B cell (primary cell): ENCODE measurements at regions not wholly inside any gene's neighbourhood (a gene's known extent, or its start where the extent isn't known, plus 50 kb on each side); places are given as distances from the start of the nearest gene placed in this dataset.

Experiments used
- EZH2 ChIP-seq: IDR thresholded peaks from 2 replicates; pipeline ENCODE4 v1.6.1; 2012; ENCODE audit warnings: borderline replicate concordance, low read depth, mild to moderate bottlenecking, moderate library complexity, low read length; ENCODE audit not compliant: insufficient read depth, poor library complexity, severe bottlenecking
- TF ChIP-seq, protein P1 (sequence below): fragments of 200-600 bp; IDR thresholded peaks from one replicate; pipeline ENCODE4 v1.8.0; 2022; ENCODE audit warnings: antibody characterized with exemption, mild to moderate bottlenecking

- TF ChIP-seq, protein P1, sequence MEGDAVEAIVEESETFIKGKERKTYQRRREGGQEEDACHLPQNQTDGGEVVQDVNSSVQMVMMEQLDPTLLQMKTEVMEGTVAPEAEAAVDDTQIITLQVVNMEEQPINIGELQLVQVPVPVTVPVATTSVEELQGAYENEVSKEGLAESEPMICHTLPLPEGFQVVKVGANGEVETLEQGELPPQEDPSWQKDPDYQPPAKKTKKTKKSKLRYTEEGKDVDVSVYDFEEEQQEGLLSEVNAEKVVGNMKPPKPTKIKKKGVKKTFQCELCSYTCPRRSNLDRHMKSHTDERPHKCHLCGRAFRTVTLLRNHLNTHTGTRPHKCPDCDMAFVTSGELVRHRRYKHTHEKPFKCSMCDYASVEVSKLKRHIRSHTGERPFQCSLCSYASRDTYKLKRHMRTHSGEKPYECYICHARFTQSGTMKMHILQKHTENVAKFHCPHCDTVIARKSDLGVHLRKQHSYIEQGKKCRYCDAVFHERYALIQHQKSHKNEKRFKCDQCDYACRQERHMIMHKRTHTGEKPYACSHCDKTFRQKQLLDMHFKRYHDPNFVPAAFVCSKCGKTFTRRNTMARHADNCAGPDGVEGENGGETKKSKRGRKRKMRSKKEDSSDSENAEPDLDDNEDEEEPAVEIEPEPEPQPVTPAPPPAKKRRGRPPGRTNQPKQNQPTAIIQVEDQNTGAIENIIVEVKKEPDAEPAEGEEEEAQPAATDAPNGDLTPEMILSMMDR: no peak
- TF ChIP-seq EZH2: no peak
Observed at GRCh38 chr11:24198481-24198880, 298.4 kb upstream of the LUZP2 start.
